Vagina (tissue), 2 donors: ENCODE measurements at regions not wholly inside any gene's neighbourhood (a gene's known extent, or its start where the extent isn't known, plus 50 kb on each side); places are given as distances from the start of the nearest gene placed in this dataset.
"Not testable (repeated sequence)": the region's sequence is repeated elsewhere in the genome, so short reads cannot be mapped to it uniquely, and the experiment has no call there.

ENCODE experiments used
- POLR2A ChIP-seq, 2 donors: fragments of 450-650 bp; IDR thresholded peaks; one replicate each; pipeline ENCODE4 v1.6.1; 2017; ENCODE audit warnings: antibody characterized with exemption in 2 of 2, mild to moderate bottlenecking in 2 of 2, moderate library complexity in 2 of 2
- POLR2AphosphoS5 ChIP-seq, 2 donors: sonication (generic); formaldehyde crosslinking; IDR thresholded peaks; one replicate each; pipeline ENCODE4 v1.9.0; 2017; ENCODE audit warnings: antibody characterized with exemption in 2 of 2, mild to moderate bottlenecking in 2 of 2, low read depth in 1 of 2; ENCODE audit not compliant: insufficient read depth in 1 of 2
- TF ChIP-seq, protein P1 (sequence below), 3 experiments: fragments of 450-650 bp in 2 of 3; fragments of 200-600 bp in 1 of 3; sonication (generic) in 1 of 3; IDR thresholded peaks; one replicate each; pipeline ENCODE4 v1.5.1; 2017 to 2019; ENCODE audit warnings: antibody characterized with exemption in 3 of 3, mild to moderate bottlenecking in 2 of 3, moderate library complexity in 2 of 3

DNA sequence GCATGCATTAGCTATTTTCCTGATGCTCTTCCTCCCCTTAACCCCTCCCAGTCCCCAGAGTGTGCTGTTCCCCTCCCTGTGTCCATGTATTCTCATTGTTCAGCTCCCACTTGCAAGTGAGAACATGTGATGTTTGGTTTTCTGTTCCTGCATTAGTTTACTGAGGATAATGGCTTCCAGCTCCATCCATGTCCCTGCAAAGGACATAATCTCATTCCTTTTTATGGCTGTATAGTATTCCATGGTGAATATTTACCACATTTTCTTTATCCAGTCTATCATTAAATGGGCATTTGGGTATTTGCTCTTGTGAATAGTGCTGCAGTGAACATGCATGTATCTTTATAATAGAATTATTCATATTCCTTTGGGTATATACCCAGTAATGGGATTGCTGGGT is 109.7 kb upstream of the NEDD4L start:
- TF ChIP-seq, protein P1, sequence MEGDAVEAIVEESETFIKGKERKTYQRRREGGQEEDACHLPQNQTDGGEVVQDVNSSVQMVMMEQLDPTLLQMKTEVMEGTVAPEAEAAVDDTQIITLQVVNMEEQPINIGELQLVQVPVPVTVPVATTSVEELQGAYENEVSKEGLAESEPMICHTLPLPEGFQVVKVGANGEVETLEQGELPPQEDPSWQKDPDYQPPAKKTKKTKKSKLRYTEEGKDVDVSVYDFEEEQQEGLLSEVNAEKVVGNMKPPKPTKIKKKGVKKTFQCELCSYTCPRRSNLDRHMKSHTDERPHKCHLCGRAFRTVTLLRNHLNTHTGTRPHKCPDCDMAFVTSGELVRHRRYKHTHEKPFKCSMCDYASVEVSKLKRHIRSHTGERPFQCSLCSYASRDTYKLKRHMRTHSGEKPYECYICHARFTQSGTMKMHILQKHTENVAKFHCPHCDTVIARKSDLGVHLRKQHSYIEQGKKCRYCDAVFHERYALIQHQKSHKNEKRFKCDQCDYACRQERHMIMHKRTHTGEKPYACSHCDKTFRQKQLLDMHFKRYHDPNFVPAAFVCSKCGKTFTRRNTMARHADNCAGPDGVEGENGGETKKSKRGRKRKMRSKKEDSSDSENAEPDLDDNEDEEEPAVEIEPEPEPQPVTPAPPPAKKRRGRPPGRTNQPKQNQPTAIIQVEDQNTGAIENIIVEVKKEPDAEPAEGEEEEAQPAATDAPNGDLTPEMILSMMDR (IDR thresholded peaks at IDR 0.05), result not testable (repeated sequence)
- TF ChIP-seq POLR2AphosphoS5 (IDR thresholded peaks at IDR 0.05; ENCODE audit: insufficient read depth in 1 of 2, low read depth in 1 of 2); POLR2A (IDR thresholded peaks at IDR 0.05): not testable (repeated sequence)
